HL-60 (cell line): ENCODE measurements at regions not wholly inside any gene's neighbourhood (a gene's known extent, or its start where the extent isn't known, plus 50 kb on each side); places are given as distances from the start of the nearest gene placed in this dataset.
A peak's percentile ranks its signal among the peaks of the same experiment; 100 is the strongest.
"Not testable (repeated sequence)": the region's sequence is repeated elsewhere in the genome, so short reads cannot be mapped to it uniquely, and the experiment has no call there.

Source experiments
- DNase-seq, 2 experiments: peaks; one replicate each; pipeline ENCODE4 v3.0.0-alpha.2; 2010 to 2020; ENCODE audit warnings: low read depth in 1 of 2, low spot score in 1 of 2
- H3K27ac ChIP-seq: fragments of 250-450 bp; sonication (Bioruptor Pico); replicated peaks from 2 replicates; pipeline ENCODE4 v1.5.1; 2020; ENCODE audit warnings: mild to moderate bottlenecking, moderate library complexity
- H3K27me3 ChIP-seq: fragments of 250-450 bp; sonication (Bioruptor Pico); 2 replicates; pipeline ENCODE4 v1.5.1; 2021; ENCODE audit warnings: mild to moderate bottlenecking, moderate library complexity; ENCODE audit not compliant: insufficient read depth, poor library complexity, severe bottlenecking
- H3K4me3 ChIP-seq: replicated peaks from 2 replicates; pipeline ENCODE4 v1.5.1; 2011; ENCODE audit warnings: mild to moderate bottlenecking, control low read depth, low read length; ENCODE audit not compliant: insufficient read depth
- CTCF ChIP-seq: IDR thresholded peaks from one replicate; pipeline ENCODE4 v1.5.1; 2011; ENCODE audit warnings: low read length, control low read depth, inconsistent platforms; ENCODE audit not compliant: insufficient read depth
- GABPA ChIP-seq: IDR thresholded peaks from 2 replicates; pipeline ENCODE4 v1.6.1; 2012; ENCODE audit warnings: low read depth
- POLR2AphosphoS5 ChIP-seq: IDR thresholded peaks from 2 replicates; pipeline ENCODE4 v1.6.1; 2012; ENCODE audit warnings: low read depth
- REST ChIP-seq: IDR thresholded peaks from 2 replicates; pipeline ENCODE4 v1.6.1; 2012; ENCODE audit warnings: low read depth; ENCODE audit not compliant: insufficient replicate concordance
- SPI1 ChIP-seq: IDR thresholded peaks from 2 replicates; pipeline ENCODE4 v1.6.1; 2012; ENCODE audit warnings: low read depth, mild to moderate bottlenecking, borderline replicate concordance

GRCh38 chr1:144140243-144140642, 168.5 kb upstream of the FAM72C start:
- H3K27me3 ChIP-seq, H3K4me3 ChIP-seq, H3K27ac ChIP-seq, DNase-seq: not testable (repeated sequence)

DNA sequence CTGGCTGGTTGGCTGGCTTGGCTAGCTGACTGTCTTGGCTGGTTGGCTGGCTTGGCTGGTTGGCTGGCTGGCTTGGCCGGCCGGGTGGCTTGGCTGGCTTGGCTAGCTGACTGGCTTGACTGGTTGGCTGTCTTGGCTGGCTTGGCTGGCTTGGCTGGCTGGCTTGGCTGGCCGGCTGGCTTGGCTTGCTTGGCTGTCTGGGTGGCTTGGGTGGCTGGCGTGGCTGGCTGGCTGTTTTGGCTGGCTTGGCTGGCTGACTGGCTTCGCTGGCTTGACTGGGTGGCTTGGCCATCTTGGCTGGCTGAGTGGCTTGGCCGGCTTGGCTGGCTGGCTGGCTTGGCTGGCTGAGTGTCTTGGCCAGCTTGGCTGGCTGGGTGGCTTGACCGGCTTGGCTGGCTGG, 133.2 kb upstream of the FAM72C start:
- not testable (repeated sequence) for H3K4me3 ChIP-seq, H3K27me3 ChIP-seq, H3K27ac ChIP-seq, DNase-seq

GRCh38 chr1:144104000-144104677, 132.4 kb upstream of the FAM72C start:
- peak in 1 of 2 experiments; percentile 14 for DNase-seq
- H3K27ac ChIP-seq, H3K4me3 ChIP-seq, H3K27me3 ChIP-seq: not testable (repeated sequence)

DNA sequence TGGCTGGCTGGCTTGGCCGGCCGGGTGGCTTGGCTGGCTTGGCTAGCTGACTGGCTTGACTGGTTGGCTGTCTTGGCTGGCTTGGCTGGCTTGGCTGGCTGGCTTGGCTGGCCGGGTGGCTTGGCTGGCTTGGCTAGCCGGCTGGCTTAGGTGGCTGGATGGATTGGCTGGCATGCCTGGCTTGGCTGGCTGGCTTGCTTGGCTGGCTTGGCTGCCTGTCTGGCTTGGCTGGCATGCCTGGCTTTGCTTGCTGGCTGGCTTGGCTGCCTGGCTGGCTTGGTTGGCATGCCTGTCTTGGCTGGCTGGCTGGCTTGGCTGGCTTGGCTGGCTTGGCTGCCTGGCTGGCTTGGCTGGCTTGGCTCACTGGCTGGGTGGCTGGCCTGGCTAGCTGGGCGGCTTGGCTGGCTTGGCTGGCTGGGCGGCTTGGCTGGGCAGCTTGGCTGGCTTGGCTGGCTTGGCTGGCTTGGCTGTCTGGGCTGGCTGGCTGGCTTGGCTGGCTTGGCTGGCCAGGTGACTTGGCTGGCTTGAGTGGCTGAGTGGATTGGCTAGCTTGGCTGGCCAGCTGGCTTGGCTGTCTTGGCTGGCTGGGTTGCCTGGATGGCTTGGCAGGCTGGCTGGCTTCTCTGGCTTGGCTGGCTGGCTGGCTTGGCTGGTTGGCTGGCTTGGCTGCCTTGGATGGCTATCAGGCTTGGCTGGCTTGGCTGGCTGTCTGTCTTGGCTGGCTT, 131.5 kb upstream of the FAM72C start:
- not testable (repeated sequence) for H3K27ac ChIP-seq, H3K4me3 ChIP-seq, H3K27me3 ChIP-seq
- DNase-seq, result peak in 1 of 2 experiments; percentile 20

DNA sequence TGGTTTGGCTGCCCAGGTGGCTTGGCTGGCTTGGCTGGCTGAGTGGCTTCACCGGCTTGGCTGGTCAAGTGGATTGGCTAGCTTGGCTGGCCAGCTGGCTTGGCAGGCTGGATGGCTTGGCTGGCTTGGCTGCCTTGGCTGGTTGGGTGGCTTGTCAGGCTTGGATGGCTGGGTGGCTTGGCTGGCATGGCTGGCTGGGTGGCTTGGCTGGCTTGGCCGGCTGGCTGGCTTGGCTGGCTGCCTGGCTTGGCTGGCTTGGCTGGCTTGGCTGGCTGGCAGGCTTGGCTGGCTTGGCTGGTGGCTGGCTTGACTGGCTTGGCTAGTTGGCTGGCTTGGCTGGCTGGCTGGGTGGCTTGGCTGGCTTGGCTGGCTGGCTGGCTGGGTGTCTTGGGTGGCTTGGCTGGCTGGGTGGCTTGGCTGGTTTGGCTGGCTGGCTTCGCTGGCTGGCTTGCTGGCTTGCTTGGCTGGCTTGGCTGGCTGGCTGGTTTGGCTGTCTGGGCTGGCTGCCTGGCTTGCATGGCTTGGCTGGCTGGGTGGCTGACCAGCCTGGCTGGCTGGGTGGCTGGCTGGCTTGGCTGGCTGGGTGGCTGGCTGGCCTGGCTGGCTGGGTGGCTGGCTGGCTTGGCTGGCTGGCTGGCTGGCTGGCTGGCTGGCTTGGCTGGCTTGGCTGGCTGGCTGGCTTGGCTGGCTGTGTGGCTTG, 130.4 kb upstream of the FAM72C start:
- DNase-seq, result peak in 1 of 2 experiments; percentile 0
- H3K4me3 ChIP-seq, H3K27me3 ChIP-seq, H3K27ac ChIP-seq: not testable (repeated sequence)

DNA sequence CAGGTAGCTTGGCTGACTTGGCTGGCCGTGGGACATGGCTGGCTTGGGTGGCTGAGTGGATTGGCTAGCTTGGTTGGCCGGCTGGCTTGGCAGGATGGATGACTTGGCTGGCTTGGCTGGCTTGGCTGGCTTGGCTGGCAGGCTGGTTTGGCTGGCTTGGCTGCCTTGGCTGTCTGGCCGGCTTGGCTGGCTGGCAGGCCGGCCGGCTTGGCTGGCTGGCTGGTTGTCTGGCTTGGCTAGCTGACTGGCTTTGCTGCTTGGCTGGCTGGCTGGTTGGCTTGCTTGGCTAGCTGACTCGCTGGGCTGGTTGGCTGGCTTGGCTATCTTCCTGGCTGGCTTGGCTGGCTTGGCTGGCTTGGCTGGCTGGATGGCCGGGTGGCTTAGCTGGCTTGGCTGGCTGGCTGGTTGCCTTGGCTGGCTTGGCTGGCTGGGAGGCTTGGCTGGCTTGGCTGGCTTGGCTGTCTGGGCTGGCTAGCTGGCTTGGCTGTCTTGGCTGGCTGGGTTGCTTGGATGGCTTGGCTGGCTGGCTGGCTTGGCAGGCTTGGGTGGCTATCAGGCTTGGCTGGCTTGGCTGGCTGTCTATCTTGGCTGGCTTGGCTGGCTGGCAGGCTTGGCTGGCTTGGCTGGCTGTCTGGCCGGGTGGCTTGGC, 129.7 kb upstream of the FAM72C start:
- DNase-seq, result peak in 1 of 2 experiments; percentile 1
- no peak overlapping the region for H3K27ac ChIP-seq
- TF ChIP-seq POLR2AphosphoS5 (no peak), REST (no peak), CTCF (no peak), SPI1 (no peak), GABPA (no peak)
- no peaks in the 10 kb centered on the region for H3K27me3 ChIP-seq
- H3K4me3 ChIP-seq, result no peak overlapping the region

GRCh38 chr1:144077167-144077841, 105.5 kb upstream of the FAM72C start:
- not testable (repeated sequence) for H3K27me3 ChIP-seq, H3K27ac ChIP-seq
- H3K4me3 ChIP-seq, result peak overlapping the region; percentile 47
- peak in 1 of 2 experiments; percentile 1 for DNase-seq

- H3K27ac ChIP-seq, H3K27me3 ChIP-seq, DNase-seq: not testable (repeated sequence)
- H3K4me3 ChIP-seq, result peak overlapping the region; percentile 47
Observed at GRCh38 chr1:144076646-144077045, 104.9 kb upstream of the FAM72C start.

DNA sequence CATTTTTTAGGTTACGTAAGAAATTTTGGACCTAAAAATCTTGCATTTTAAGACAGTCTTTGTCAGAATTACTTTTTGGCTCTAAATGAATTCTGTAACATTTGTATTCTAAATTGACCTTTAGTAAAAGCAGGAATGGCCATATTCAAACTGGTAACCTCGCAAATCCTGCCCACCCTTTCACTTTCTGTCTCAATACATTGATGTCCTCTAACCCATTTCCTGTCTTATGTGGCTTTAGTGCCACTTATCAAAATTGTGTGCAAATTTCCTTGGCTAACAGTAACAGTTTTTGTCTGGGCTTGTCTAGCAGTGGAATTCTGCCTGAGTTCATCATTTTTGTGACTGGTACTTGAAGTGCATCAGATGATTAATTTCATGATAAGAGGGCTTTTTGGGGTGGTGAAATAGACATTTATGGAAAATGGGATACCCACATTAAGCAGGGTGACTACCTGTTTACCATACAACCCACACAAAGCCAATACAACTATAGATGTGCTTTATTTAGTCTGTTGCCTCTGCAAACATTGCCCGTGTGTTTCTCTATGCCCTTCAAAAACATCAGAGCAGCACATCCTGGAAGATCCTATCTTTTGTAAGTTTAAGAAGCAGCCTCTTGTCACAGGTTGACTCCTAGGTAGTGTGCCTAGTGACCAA, 98.7 kb upstream of the FAM72C start:
- H3K27me3 ChIP-seq, H3K27ac ChIP-seq, H3K4me3 ChIP-seq, DNase-seq: not testable (repeated sequence)

DNA sequence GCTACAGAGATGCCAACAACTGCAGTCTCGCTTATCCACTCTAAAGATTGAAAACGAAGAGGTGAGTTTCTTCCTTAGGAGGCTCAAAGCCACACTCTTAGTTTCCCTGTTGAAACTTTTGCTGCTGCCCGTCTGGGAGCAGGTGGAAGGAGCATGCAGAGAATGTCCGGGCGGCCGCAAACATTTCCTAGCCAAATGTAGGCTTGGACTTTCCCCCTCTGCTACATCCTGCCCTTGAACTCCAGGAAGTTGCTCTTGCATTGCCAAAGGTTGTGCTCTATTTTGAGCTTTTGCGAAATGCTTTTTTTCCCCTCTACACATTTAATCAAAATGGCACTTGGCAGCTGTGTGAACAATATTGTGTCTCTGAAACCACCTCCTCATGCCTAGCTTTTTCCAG, 95.3 kb upstream of the FAM72C start:
- not testable (repeated sequence) for H3K27me3 ChIP-seq, H3K27ac ChIP-seq, DNase-seq, H3K4me3 ChIP-seq
